ENCODE measurements at regions not wholly inside any gene's neighbourhood (a gene's known extent, or its start where the extent isn't known, plus 50 kb on each side); places are given as distances from the start of the nearest gene placed in this dataset.
A peak's percentile ranks its signal among the peaks of the same experiment; 100 is the strongest.

- Histone ChIP-seq H3K4me3 (ENCODE audit: low read depth in 2 of 2, low read length in 1 of 2) (no peak overlapping the region), H3F3A (replicated peaks; ENCODE audit: insufficient read depth) (no peaks in the 10 kb centered on the region), H3K4me1 (ENCODE audit: control insufficient read depth in 1 of 2, insufficient read depth in 2 of 2, low read depth in 1 of 2, low read length in 1 of 2) (peaks cover 18 to 29% of the 10 kb centered on the region in 2 experiments; a peak in 2 of 4 replicates), H2AFZ (ENCODE audit: low read depth) (no peak overlapping the region), H3K79me2 (ENCODE audit: insufficient read depth) (no peaks in the 10 kb centered on the region), H3K9ac (no peak overlapping the region), H3K4me2 (no peak overlapping the region), H3K9me3 (no peaks in the 10 kb centered on the region), H3K36me3 (replicated peaks in 1 of 2; ENCODE audit: control insufficient read depth in 1 of 2, insufficient read depth in 2 of 2, low read length in 1 of 2) (no peaks in the 10 kb centered on the region), H3K27ac (ENCODE audit: low read depth in 2 of 2, low read length in 1 of 2) (no peak overlapping the region), H3K9me2 (no peaks in the 10 kb centered on the region), H3K27me3 (ENCODE audit: insufficient read depth) (no peaks in the 10 kb centered on the region), H4K20me1 (ENCODE audit: insufficient read depth) (no peaks in the 10 kb centered on the region)
- TF ChIP-seq TCF12 (IDR thresholded peaks at IDR 0.05) (no peak), MXI1 (IDR thresholded peaks at IDR 0.05; ENCODE audit: low read depth, low read length) (no peak)
- ChIA-PET POLR2A (no interaction called here), CTCF (interaction anchor here (0.8 to 1.3 kb wide), 7 partner anchors 11 to 247 kb away, joined by 3 to 4 read pairs (median 3); no protein-coding TSS in a partner anchor)
- 90% methylated on average over 8 of the region's 10 CpGs for WGBS (ENCODE audit: low lambda C conversion rate)
- no peak for DNase-seq
Measured at GRCh38 chr5:135210286-135211055, 176.4 kb upstream of the PITX1 start.

GRCh38 chr5:135208903-135209721 lies 175.1 kb upstream of the PITX1 start:
- no peak for DNase-seq
- H3K9me2 ChIP-seq, result no peaks in the 10 kb centered on the region
- no peaks in the 10 kb centered on the region for H3K79me2 ChIP-seq (ENCODE audit: insufficient read depth)
- H2AFZ ChIP-seq (ENCODE audit: low read depth), result peak overlapping the region; percentile 78; the same call in 1 of the 2 replicates
- no peaks in the 10 kb centered on the region for H3F3A ChIP-seq (replicated peaks; ENCODE audit: insufficient read depth)
- WGBS (ENCODE audit: low lambda C conversion rate), result 38% methylated on average over 8 of the region's 11 CpGs
- ChIA-PET CTCF (interaction anchor here (0.9 to 1.3 kb wide), 6 partner anchors 13 to 123 kb away, joined by 3 to 4 read pairs (median 3); no protein-coding TSS in a partner anchor), POLR2A (no interaction called here)
- peak overlapping the region; percentile 47; the same call in 1 of the 2 replicates for H3K4me2 ChIP-seq
- peak overlapping the region in 1 of 2 experiments; percentile 81; a peak in 3 of 4 replicates for H3K27ac ChIP-seq (ENCODE audit: low read depth in 2 of 2, low read length in 1 of 2)
- 0 out of 2 replicates have a peak, but pooled peaks cover under 1% of the 10 kb centered on the region for H3K9me3 ChIP-seq
- H3K36me3 ChIP-seq (replicated peaks in 1 of 2; ENCODE audit: control insufficient read depth in 1 of 2, insufficient read depth in 2 of 2, low read length in 1 of 2), result no peaks in the 10 kb centered on the region
- peaks cover 18 to 29% of the 10 kb centered on the region in 2 experiments; a peak in 2 of 4 replicates for H3K4me1 ChIP-seq (ENCODE audit: control insufficient read depth in 1 of 2, insufficient read depth in 2 of 2, low read depth in 1 of 2, low read length in 1 of 2)
- H3K4me3 ChIP-seq (ENCODE audit: low read depth in 2 of 2, low read length in 1 of 2), result no peak overlapping the region
- no peaks in the 10 kb centered on the region for H3K27me3 ChIP-seq (ENCODE audit: insufficient read depth)
- no peaks in the 10 kb centered on the region for H4K20me1 ChIP-seq (ENCODE audit: insufficient read depth)
- peak overlapping the region; percentile 12; the same call in 1 of the 2 replicates for H3K9ac ChIP-seq
- peak; percentile 61; the same call in 1 of the 2 replicates for TF ChIP-seq ZBTB33 (IDR thresholded peaks at IDR 0.05; ENCODE audit: borderline replicate concordance, low read depth)
- no peak for TF ChIP-seq FOXJ3 (CRISPR knock-in tag; IDR thresholded peaks at IDR 0.05)
- peak; percentile 77; the same call in 1 of the 2 replicates for TF ChIP-seq RXRA (IDR thresholded peaks at IDR 0.05; ENCODE audit: borderline replicate concordance, low read depth)
- TF ChIP-seq TEAD4 (IDR thresholded peaks at IDR 0.05; ENCODE audit: borderline replicate concordance, insufficient read depth), result peak; percentile 91
- peak; percentile 35; the same call in 1 of the 2 replicates for TF ChIP-seq RAD21 (IDR thresholded peaks at IDR 0.05; ENCODE audit: low read length)
- TF ChIP-seq TAF1 (IDR thresholded peaks at IDR 0.05; ENCODE audit: borderline replicate concordance, low read depth, low read length), result no peak
- TF ChIP-seq GABPA (IDR thresholded peaks at IDR 0.05; ENCODE audit: low read depth), result no peak
- TF ChIP-seq MEF2A (IDR thresholded peaks at IDR 0.05; ENCODE audit: borderline replicate concordance, low read depth), result peak; percentile 54
- peak; percentile 92 for TF ChIP-seq TCF12 (IDR thresholded peaks at IDR 0.05)
- peak; percentile 26 for TF ChIP-seq SMC3 (IDR thresholded peaks at IDR 0.05; ENCODE audit: low read depth, low read length)
- TF ChIP-seq IRF3 (IDR thresholded peaks at IDR 0.05; ENCODE audit: low read depth, low read length), result no peak
- TF ChIP-seq PBX3 (IDR thresholded peaks at IDR 0.05), result peak; percentile 88
- peak; percentile 70; the same call in 1 of the 2 replicates for TF ChIP-seq YY1 (IDR thresholded peaks at IDR 0.05; ENCODE audit: low read depth)
- no peak for TF ChIP-seq REST (IDR thresholded peaks at IDR 0.05; ENCODE audit: low read depth, low read length)
- no peak for TF ChIP-seq NRF1 (IDR thresholded peaks at IDR 0.05; ENCODE audit: low read depth, low read length)
